ENCODE measurements at regions not wholly inside any gene's neighbourhood (a gene's known extent, or its start where the extent isn't known, plus 50 kb on each side); places are given as distances from the start of the nearest gene placed in this dataset.

DNA sequence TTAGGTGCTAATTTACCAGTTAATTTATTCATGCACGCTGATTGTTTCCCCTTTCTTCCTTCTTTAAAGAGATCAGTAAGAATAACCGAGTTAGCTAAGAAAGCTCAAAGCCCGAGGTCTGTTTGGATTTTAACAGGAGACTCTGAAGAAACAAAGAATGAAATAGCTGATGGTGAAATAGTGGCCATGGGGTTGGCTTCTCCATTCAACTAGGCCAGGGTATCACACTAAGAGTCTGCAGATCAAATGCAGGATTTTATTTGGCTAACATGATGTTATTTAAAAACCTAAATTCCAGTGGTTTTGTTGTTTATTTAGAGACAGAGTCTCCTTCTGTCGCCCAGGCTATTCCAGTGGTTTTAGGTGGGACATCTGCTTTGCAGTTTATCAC lies 65.2 kb upstream of the SYPL1 start:
- intact Hi-C loops (cut with micrococcal nuclease) = loop anchor here (1.0 to 5.0 kb wide), 6 partner anchors 110 to 975 kb away; no protein-coding TSS in a partner anchor
- Histone ChIP-seq H3K4me2 (ENCODE audit: low read length) (no peak overlapping the region), H2AFZ (ENCODE audit: low read depth, low read length, poor library complexity, severe bottlenecking) (peak overlapping the region; percentile 99), H3K9me2 (ENCODE audit: insufficient read depth) (no peaks in the 10 kb centered on the region), H3K27ac (ENCODE audit: low read depth, low read length) (no peak overlapping the region), H3K36me3 (ENCODE audit: control insufficient read depth in 1 of 2, insufficient read depth in 2 of 2, low read length in 2 of 2) (no peaks in the 10 kb centered on the region), H3K27me3 (ENCODE audit: insufficient read depth, low read length) (no peaks in the 10 kb centered on the region), H3K9ac (ENCODE audit: low read length) (no peak overlapping the region), H3K79me2 (ENCODE audit: insufficient read depth, low read length) (no peaks in the 10 kb centered on the region), H3K9me3 (ENCODE audit: control insufficient read depth in 1 of 2, insufficient read depth in 1 of 2, low read depth in 1 of 2, low read length in 2 of 2) (no peaks in the 10 kb centered on the region), H3K4me3 (replicated peaks in 1 of 2; ENCODE audit: low read depth in 1 of 2, low read length in 2 of 2) (no peak overlapping the region), H3K4me1 (ENCODE audit: control insufficient read depth in 1 of 2, insufficient read depth in 2 of 2, low read length in 2 of 2) (peaks cover 0 to 9% of the 10 kb centered on the region in 2 experiments; a peak in 2 of 4 replicates), H4K20me1 (ENCODE audit: insufficient read depth) (no peaks in the 10 kb centered on the region)
- no TSS peak for BruUV-seq (replicated peaks)
- DNase-seq (ENCODE audit: low read depth, low spot score) = no peak
- TF ChIP-seq, protein P1, sequence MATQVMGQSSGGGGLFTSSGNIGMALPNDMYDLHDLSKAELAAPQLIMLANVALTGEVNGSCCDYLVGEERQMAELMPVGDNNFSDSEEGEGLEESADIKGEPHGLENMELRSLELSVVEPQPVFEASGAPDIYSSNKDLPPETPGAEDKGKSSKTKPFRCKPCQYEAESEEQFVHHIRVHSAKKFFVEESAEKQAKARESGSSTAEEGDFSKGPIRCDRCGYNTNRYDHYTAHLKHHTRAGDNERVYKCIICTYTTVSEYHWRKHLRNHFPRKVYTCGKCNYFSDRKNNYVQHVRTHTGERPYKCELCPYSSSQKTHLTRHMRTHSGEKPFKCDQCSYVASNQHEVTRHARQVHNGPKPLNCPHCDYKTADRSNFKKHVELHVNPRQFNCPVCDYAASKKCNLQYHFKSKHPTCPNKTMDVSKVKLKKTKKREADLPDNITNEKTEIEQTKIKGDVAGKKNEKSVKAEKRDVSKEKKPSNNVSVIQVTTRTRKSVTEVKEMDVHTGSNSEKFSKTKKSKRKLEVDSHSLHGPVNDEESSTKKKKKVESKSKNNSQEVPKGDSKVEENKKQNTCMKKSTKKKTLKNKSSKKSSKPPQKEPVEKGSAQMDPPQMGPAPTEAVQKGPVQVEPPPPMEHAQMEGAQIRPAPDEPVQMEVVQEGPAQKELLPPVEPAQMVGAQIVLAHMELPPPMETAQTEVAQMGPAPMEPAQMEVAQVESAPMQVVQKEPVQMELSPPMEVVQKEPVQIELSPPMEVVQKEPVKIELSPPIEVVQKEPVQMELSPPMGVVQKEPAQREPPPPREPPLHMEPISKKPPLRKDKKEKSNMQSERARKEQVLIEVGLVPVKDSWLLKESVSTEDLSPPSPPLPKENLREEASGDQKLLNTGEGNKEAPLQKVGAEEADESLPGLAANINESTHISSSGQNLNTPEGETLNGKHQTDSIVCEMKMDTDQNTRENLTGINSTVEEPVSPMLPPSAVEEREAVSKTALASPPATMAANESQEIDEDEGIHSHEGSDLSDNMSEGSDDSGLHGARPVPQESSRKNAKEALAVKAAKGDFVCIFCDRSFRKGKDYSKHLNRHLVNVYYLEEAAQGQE (IDR thresholded peaks at IDR 0.05; ENCODE audit: low read depth) = no peak
- TF ChIP-seq EZH2phosphoT487 (IDR thresholded peaks at IDR 0.05; ENCODE audit: borderline replicate concordance) (no peak), CTCF (IDR thresholded peaks at IDR 0.05 in 2 of 3, conservative IDR thresholded peaks at IDR 0.05 in 1 of 3; ENCODE audit: borderline replicate concordance in 1 of 3, insufficient read depth in 1 of 3, low read depth in 2 of 3, low read length in 2 of 3) (no peak), ZNF274 (IDR thresholded peaks at IDR 0.05; ENCODE audit: low read depth, low read length) (no peak), POLR2AphosphoS5 (IDR thresholded peaks at IDR 0.05; ENCODE audit: low read depth, low read length) (no peak), TCF7L2 (IDR thresholded peaks at IDR 0.05; ENCODE audit: borderline replicate concordance, extremely low read depth, insufficient read depth, insufficient read length) (no peak), EZH2 (IDR thresholded peaks at IDR 0.05) (no peak), ELF1 (IDR thresholded peaks at IDR 0.05; ENCODE audit: borderline replicate concordance, low read depth) (no peak), SIN3A (IDR thresholded peaks at IDR 0.05; ENCODE audit: low read depth) (no peak)
- RAD21 ChIA-PET (ENCODE audit: low non-redundant PET in 1 of 2, low total read pairs in 2 of 2, uncharacterized antibody in 2 of 2, unreplicated experiment in 2 of 2) = interaction anchor here (0.6 to 3.2 kb wide), 9 partner anchors 108 to 769 kb away, joined by 3 to 30 read pairs (median 5); partner anchors contain the start of gene NAMPT (in 1 of the 2)
- POLR2A ChIA-PET = interaction anchor here (1.2 to 2.3 kb wide), 2 partner anchors 285 to 287 kb away, joined by 4 to 10 read pairs; no protein-coding TSS in a partner anchor
- CTCF ChIA-PET = interaction anchor here (0.8 to 5.0 kb wide), 20 partner anchors 8 to 973 kb away, joined by 3 to 127 read pairs (median 5); partner anchors contain the start of gene CCDC71L
- no peak for ATAC-seq

Measured in HCT116 (cell line).